SK-N-SH (cell line): ENCODE measurements at regions not wholly inside any gene's neighbourhood (a gene's known extent, or its start where the extent isn't known, plus 50 kb on each side); places are given as distances from the start of the nearest gene placed in this dataset.

Experiments
- CHD2 ChIP-seq: fragments of 150-350 bp; IDR thresholded peaks from 2 replicates; pipeline ENCODE4 v1.6.1; 2018; ENCODE audit warnings: low read length; ENCODE audit not compliant: partially characterized antibody
- CTCF ChIP-seq: fragments of 200-600 bp; sonication (generic); IDR thresholded peaks from 2 replicates; pipeline ENCODE4 v1.6.1; 2017; ENCODE audit warnings: antibody characterized with exemption, mild to moderate bottlenecking, moderate library complexity
- ELF1 ChIP-seq: IDR thresholded peaks from 2 replicates; pipeline ENCODE4 v1.4.0; 2012
- EP300 ChIP-seq, 2 experiments: IDR thresholded peaks; 2 replicates each; pipeline versions ENCODE4 v1.4.0 to v1.6.1; 2012; ENCODE audit warnings: borderline replicate concordance in 1 of 2, low read depth in 1 of 2, low read length in 1 of 2
- EZH2phosphoT487 ChIP-seq: fragments of 200-600 bp; sonication (generic); IDR thresholded peaks from 2 replicates; pipeline ENCODE4 v1.6.1; 2017; ENCODE audit warnings: low read depth, mixed run types, mild to moderate bottlenecking, antibody characterized with exemption, moderate library complexity, borderline replicate concordance
- POLR2AphosphoS5 ChIP-seq: IDR thresholded peaks from 2 replicates; pipeline ENCODE4 v1.6.1; 2012; ENCODE audit warnings: low read depth, low read length
- RAD21 ChIP-seq: IDR thresholded peaks from 2 replicates; pipeline ENCODE4 v1.6.1; 2012; ENCODE audit warnings: mild to moderate bottlenecking, low read length
- SIN3A ChIP-seq: IDR thresholded peaks from 2 replicates; pipeline ENCODE4 v1.6.1; 2012; ENCODE audit warnings: low read depth, mild to moderate bottlenecking, low read length, moderate library complexity, borderline replicate concordance

- TF ChIP-seq RAD21 (no peak), EZH2phosphoT487 (no peak), CHD2 (no peak), POLR2AphosphoS5 (no peak), SIN3A (no peak), ELF1 (no peak), CTCF (no peak), EP300 (IDR thresholded peaks at IDR 0.05; ENCODE audit: borderline replicate concordance in 1 of 2, low read depth in 1 of 2, low read length in 1 of 2) (no peak)
These were observed 257.9 kb upstream of the RBFOX1 start for GRCh38 chr16:7074715-7075114.
